Mesendoderm (in vitro differentiated cells): ENCODE measurements at regions not wholly inside any gene's neighbourhood (a gene's known extent, or its start where the extent isn't known, plus 50 kb on each side); places are given as distances from the start of the nearest gene placed in this dataset.

Experiments
- DNase-seq: peaks from one replicate; pipeline ENCODE4 v3.0.0; 2013
- H2AK5ac ChIP-seq: 2 replicates; pipeline ENCODE4 v1.6.1; 2013; ENCODE audit warnings: low read length, inconsistent platforms
- H2BK120ac ChIP-seq: 2 replicates; pipeline ENCODE4 v1.6.1; 2013; ENCODE audit warnings: low read depth, mild to moderate bottlenecking, low read length, moderate library complexity, mixed read lengths
- H2BK15ac ChIP-seq: replicated peaks from 2 replicates; pipeline ENCODE4 v1.6.1; 2013; ENCODE audit warnings: low read depth, mild to moderate bottlenecking, moderate library complexity
- H2BK5ac ChIP-seq: 2 replicates; pipeline ENCODE4 v1.6.1; 2013; ENCODE audit warnings: low read length, inconsistent platforms
- H3K18ac ChIP-seq: 2 replicates; pipeline ENCODE4 v1.6.1; 2013; ENCODE audit warnings: mild to moderate bottlenecking, low read length, mixed read lengths
- H3K23ac ChIP-seq: one replicate; pipeline ENCODE4 v1.6.1; 2013; ENCODE audit warnings: low read length
- H3K27ac ChIP-seq: 2 replicates; pipeline ENCODE4 v1.5.1; 2013; ENCODE audit warnings: low read depth, mild to moderate bottlenecking, inconsistent platforms, low read length, moderate library complexity
- H3K27me3 ChIP-seq: 2 replicates; pipeline ENCODE4 v1.6.1; 2013; ENCODE audit warnings: low read length, control low read depth, mild to moderate bottlenecking, inconsistent platforms; ENCODE audit not compliant: insufficient read depth, poor library complexity
- H3K36me3 ChIP-seq: 2 replicates; pipeline ENCODE4 v1.6.1; 2013; ENCODE audit warnings: low read length, inconsistent platforms; ENCODE audit not compliant: control insufficient read depth, insufficient read depth
- H3K4ac ChIP-seq: one replicate; pipeline ENCODE4 v1.6.1; 2013; ENCODE audit warnings: low read depth, mild to moderate bottlenecking, low read length, moderate library complexity
- H3K4me1 ChIP-seq: 2 replicates; pipeline ENCODE4 v1.6.1; 2013; ENCODE audit warnings: low read depth, low read length, inconsistent platforms; ENCODE audit not compliant: control insufficient read depth
- H3K4me2 ChIP-seq: 2 replicates; pipeline ENCODE4 v1.6.1; 2013; ENCODE audit warnings: low read length
- H3K4me3 ChIP-seq: 2 replicates; pipeline ENCODE4 v1.5.1; 2013; ENCODE audit warnings: mild to moderate bottlenecking, low read length
- H3K56ac ChIP-seq: one replicate; pipeline ENCODE4 v1.6.1; 2013; ENCODE audit warnings: low read length
- H3K79me1 ChIP-seq: 2 replicates; pipeline ENCODE4 v1.6.1; 2013; ENCODE audit warnings: low read length, inconsistent platforms
- H3K79me2 ChIP-seq: 2 replicates; pipeline ENCODE4 v1.6.1; 2013; ENCODE audit warnings: mild to moderate bottlenecking, low read length; ENCODE audit not compliant: control insufficient read depth, insufficient read depth
- H3K9ac ChIP-seq: 2 replicates; pipeline ENCODE4 v1.6.1; 2013; ENCODE audit warnings: low read length, inconsistent platforms
- H4K5ac ChIP-seq: one replicate; pipeline ENCODE4 v1.6.1; 2013; ENCODE audit warnings: low read length
- H4K8ac ChIP-seq: one replicate; pipeline ENCODE4 v1.6.1; 2013; ENCODE audit warnings: low read depth, mild to moderate bottlenecking, control low read depth, low read length, moderate library complexity
- WGBS: extraction: QIAGEN DNeasy Blood & Tissue Kit; methylation state at CpG from one replicate; pipeline ENCODE4 v1.1.7; 2013; ENCODE audit warnings: low lambda C conversion rate, missing lambda C conversion rate; ENCODE audit not compliant: insufficient coverage; ENCODE audit errors: extremely low coverage; 5-methylcytosine and 5-hydroxymethylcytosine counted together

- WGBS, result no CpG with 5 or more reads among the region's 7 CpGs
- Histone ChIP-seq H3K56ac (no peak overlapping the region), H3K23ac (no peak overlapping the region), H2AK5ac (no peak overlapping the region), H2BK120ac (no peak overlapping the region), H4K5ac (no peak overlapping the region), H3K4me2 (no peak overlapping the region), H3K18ac (no peak overlapping the region), H4K8ac (no peak overlapping the region), H3K9ac (no peak overlapping the region), H2BK5ac (no peak overlapping the region), H3K27ac (no peak overlapping the region), H3K27me3 (no peaks in the 10 kb centered on the region), H2BK15ac (no peak overlapping the region), H3K4me1 (no peaks in the 10 kb centered on the region), H3K4ac (no peak overlapping the region), H3K36me3 (no peaks in the 10 kb centered on the region), H3K79me1 (no peaks in the 10 kb centered on the region), H3K4me3 (no peak overlapping the region), H3K79me2 (no peaks in the 10 kb centered on the region)
- no peak for DNase-seq
Measured at GRCh38 chr15:81812456-81812855, 233.4 kb downstream of the MEX3B start.

- WGBS, result no CpG with 5 or more reads among the region's 6 CpGs
- Histone ChIP-seq H2BK120ac (no peak overlapping the region), H3K27me3 (no peaks in the 10 kb centered on the region), H2AK5ac (no peak overlapping the region), H3K4ac (no peak overlapping the region), H3K4me3 (no peak overlapping the region), H2BK5ac (no peak overlapping the region), H3K18ac (no peak overlapping the region), H3K23ac (no peak overlapping the region), H4K8ac (no peak overlapping the region), H3K4me2 (no peak overlapping the region), H4K5ac (no peak overlapping the region), H3K56ac (peak overlapping the region; percentile 38), H3K79me1 (no peaks in the 10 kb centered on the region), H3K79me2 (no peaks in the 10 kb centered on the region), H3K27ac (no peak overlapping the region), H3K9ac (no peak overlapping the region), H2BK15ac (no peak overlapping the region), H3K4me1 (no peaks in the 10 kb centered on the region), H3K36me3 (no peaks in the 10 kb centered on the region)
- no peak for DNase-seq
Measured at GRCh38 chr15:81811736-81812135, 234.1 kb downstream of the MEX3B start.

GRCh38 chr15:81809543-81809942, 236.3 kb downstream of the MEX3B start:
- H3K27ac ChIP-seq, result no peak overlapping the region
- H3K4me1 ChIP-seq, result no peaks in the 10 kb centered on the region
- H3K18ac ChIP-seq, result no peak overlapping the region
- H3K56ac ChIP-seq, result no peak overlapping the region
- no CpG with 5 or more reads among the region's 4 CpGs for WGBS
- no peak overlapping the region for H3K4ac ChIP-seq
- no peak overlapping the region for H2BK5ac ChIP-seq
- no peak overlapping the region for H4K5ac ChIP-seq
- H2AK5ac ChIP-seq, result no peak overlapping the region
- no peaks in the 10 kb centered on the region for H3K79me2 ChIP-seq
- no peak overlapping the region for H3K4me2 ChIP-seq
- no peak overlapping the region for H3K4me3 ChIP-seq
- H3K23ac ChIP-seq, result no peak overlapping the region
- no peak overlapping the region for H2BK15ac ChIP-seq
- no peaks in the 10 kb centered on the region for H3K27me3 ChIP-seq
- no peak overlapping the region for H2BK120ac ChIP-seq
- H3K36me3 ChIP-seq, result no peaks in the 10 kb centered on the region
- DNase-seq, result peak; percentile 74
- H4K8ac ChIP-seq, result no peak overlapping the region
- no peaks in the 10 kb centered on the region for H3K79me1 ChIP-seq
- no peak overlapping the region for H3K9ac ChIP-seq

GRCh38 chr15:81807806-81808205, 238.0 kb downstream of the MEX3B start:
- Histone ChIP-seq H3K23ac (no peak overlapping the region), H2BK15ac (no peak overlapping the region), H3K4me1 (no peaks in the 10 kb centered on the region), H4K5ac (no peak overlapping the region), H3K56ac (no peak overlapping the region), H3K18ac (no peak overlapping the region), H3K36me3 (no peaks in the 10 kb centered on the region), H3K4me2 (no peak overlapping the region), H3K27me3 (no peaks in the 10 kb centered on the region), H3K79me1 (no peaks in the 10 kb centered on the region), H3K9ac (no peak overlapping the region), H3K27ac (no peak overlapping the region), H3K4ac (no peak overlapping the region), H3K79me2 (no peaks in the 10 kb centered on the region), H2AK5ac (no peak overlapping the region), H4K8ac (no peak overlapping the region), H2BK120ac (no peak overlapping the region), H3K4me3 (no peak overlapping the region), H2BK5ac (no peak overlapping the region)
- DNase-seq, result peak; percentile 34
- WGBS, result no CpG with 5 or more reads among the region's 3 CpGs

GRCh38 chr15:81807186-81807585, 238.6 kb downstream of the MEX3B start:
- no peak overlapping the region for H3K56ac ChIP-seq
- no peak overlapping the region for H2BK120ac ChIP-seq
- no peak overlapping the region for H3K27ac ChIP-seq
- H2BK5ac ChIP-seq, result no peak overlapping the region
- H3K4me3 ChIP-seq, result no peak overlapping the region
- H4K5ac ChIP-seq, result no peak overlapping the region
- no peaks in the 10 kb centered on the region for H3K79me2 ChIP-seq
- no peak overlapping the region for H4K8ac ChIP-seq
- H3K79me1 ChIP-seq, result no peaks in the 10 kb centered on the region
- H2AK5ac ChIP-seq, result no peak overlapping the region
- WGBS, result no CpG with 5 or more reads among the region's 2 CpGs
- H3K9ac ChIP-seq, result no peak overlapping the region
- no peak overlapping the region for H2BK15ac ChIP-seq
- H3K4me1 ChIP-seq, result no peaks in the 10 kb centered on the region
- no peaks in the 10 kb centered on the region for H3K27me3 ChIP-seq
- H3K4ac ChIP-seq, result no peak overlapping the region
- H3K4me2 ChIP-seq, result no peak overlapping the region
- H3K23ac ChIP-seq, result no peak overlapping the region
- no peaks in the 10 kb centered on the region for H3K36me3 ChIP-seq
- H3K18ac ChIP-seq, result no peak overlapping the region
- DNase-seq, result no peak

- Histone ChIP-seq H3K4me2 (no peak overlapping the region), H3K4me3 (no peak overlapping the region), H4K5ac (no peak overlapping the region), H4K8ac (no peak overlapping the region), H3K27me3 (no peaks in the 10 kb centered on the region), H3K79me1 (no peaks in the 10 kb centered on the region), H2BK15ac (no peak overlapping the region), H3K23ac (no peak overlapping the region), H2BK120ac (no peak overlapping the region), H3K4ac (no peak overlapping the region), H2AK5ac (no peak overlapping the region), H3K56ac (no peak overlapping the region), H3K79me2 (no peaks in the 10 kb centered on the region), H3K4me1 (peaks cover 2% of the 10 kb centered on the region), H2BK5ac (no peak overlapping the region), H3K27ac (no peak overlapping the region), H3K9ac (no peak overlapping the region), H3K36me3 (no peaks in the 10 kb centered on the region), H3K18ac (no peak overlapping the region)
- no CpG with 5 or more reads among the region's 1 CpG for WGBS
- DNase-seq, result no peak
Measured at GRCh38 chr15:81795899-81796298, 249.9 kb downstream of the MEX3B start.
